GM12878 (cell line): ENCODE measurements at regions not wholly inside any gene's neighbourhood (a gene's known extent, or its start where the extent isn't known, plus 50 kb on each side); places are given as distances from the start of the nearest gene placed in this dataset.

Source experiments
- ATAC-seq: fragments of 200-7000 bp; cut with Tn5 transposase; 3 replicates; pipeline ENCODE4 v1.9.1; 2020; ENCODE audit warnings: mild to moderate bottlenecking, moderate library complexity
- BruUV-seq: library from RNA; stranded (reverse); fragments of 400-500 nt; replicated peaks from 2 replicates; lab custom pipeline; 2021; lab: Mats Ljungman, UMichigan
- CTCF ChIA-PET: fragments of 300-600 bp; sonication (Branson Sonifier 250); formaldehyde crosslinking; extraction: SDS; loops from one replicate; lab custom pipeline; 2021; ENCODE audit warnings: inconsistent platforms; lab: Yijun Ruan, JAX
- POLR2A ChIA-PET: fragments of 350-600 bp; formaldehyde crosslinking; extraction: SDS; loops from one replicate; lab custom pipeline; 2021; ENCODE audit warnings: inconsistent platforms; lab: Charles Lee
- RAD21 ChIA-PET: fragments of 300-600 bp; sonication (Branson Sonifier 250); formaldehyde crosslinking; loops from one replicate; lab custom pipeline; 2023; ENCODE audit warnings: antibody characterized with exemption; ENCODE audit not compliant: unreplicated experiment; lab: Charles Lee
- SMC1A ChIA-PET: fragments of 300-600 bp; sonication (Branson Sonifier 250); formaldehyde crosslinking; loops from one replicate; lab custom pipeline; 2023; ENCODE audit not compliant: unreplicated experiment, uncharacterized antibody; lab: Charles Lee
- DNase-seq: peaks from one replicate; pipeline ENCODE4 v3.0.0-alpha.2; 2011; ENCODE audit warnings: low read depth, low spot score
- FAIRE-seq: peaks from 3 replicates; lab custom pipeline; 2011; peaks lifted over from hg19 to GRCh38; lab: Jason Lieb, UNC
- H2AFZ ChIP-seq: 2 replicates; pipeline ENCODE4 v1.6.0; 2011; ENCODE audit warnings: low read depth, low read length, control low read depth; ENCODE audit not compliant: control insufficient read depth
- H3K27ac ChIP-seq: 2 replicates; pipeline ENCODE4 v1.5.1; 2011; ENCODE audit warnings: control low read depth; ENCODE audit not compliant: control insufficient read depth, insufficient read depth
- H3K27me3 ChIP-seq, 2 experiments: replicated peaks in 1 of 2; 2 replicates each; pipeline versions ENCODE4 v1.6.0 to v1.6.1; 2011; ENCODE audit warnings: low read length in 1 of 2; ENCODE audit not compliant: control insufficient read depth in 2 of 2, insufficient read depth in 2 of 2
- H3K36me3 ChIP-seq, 2 experiments: 2 replicates each; pipeline ENCODE4 v1.5.1; 2011; ENCODE audit warnings: low read length in 1 of 2; ENCODE audit not compliant: control insufficient read depth in 2 of 2, insufficient read depth in 2 of 2
- H3K4me1 ChIP-seq: 2 replicates; pipeline ENCODE4 v1.6.1; 2011; ENCODE audit warnings: mild to moderate bottlenecking, low read length, moderate library complexity, mixed read lengths; ENCODE audit not compliant: control insufficient read depth, insufficient read depth
- H3K4me2 ChIP-seq: 2 replicates; pipeline ENCODE4 v1.6.0; 2011; ENCODE audit warnings: control low read depth; ENCODE audit not compliant: control insufficient read depth, insufficient read depth
- H3K4me3 ChIP-seq: fragments of 200-600 bp; sonication (generic); 2 replicates; pipeline ENCODE4 v1.5.1; 2016
- H3K79me2 ChIP-seq: 2 replicates; pipeline ENCODE4 v1.6.0; 2011; ENCODE audit warnings: low read length; ENCODE audit not compliant: control insufficient read depth, insufficient read depth
- H3K9ac ChIP-seq: 2 replicates; pipeline ENCODE4 v1.8.0; 2011; ENCODE audit warnings: low read length, control low read depth, mixed read lengths; ENCODE audit not compliant: control insufficient read depth, insufficient read depth
- H3K9me3 ChIP-seq: replicated peaks from 3 replicates; pipeline ENCODE4 v1.5.1; 2011; ENCODE audit warnings: mild to moderate bottlenecking, low read length; ENCODE audit not compliant: control insufficient read depth, insufficient read depth
- H4K20me1 ChIP-seq: 2 replicates; pipeline ENCODE4 v1.6.0; 2011; ENCODE audit not compliant: control insufficient read depth, insufficient read depth
- CEBPB ChIP-seq, 2 experiments: fragments of 150-350 bp in 1 of 2; IDR thresholded peaks; 2 replicates each; pipeline ENCODE4 v1.6.1; 2012 to 2014; ENCODE audit warnings: low read depth in 2 of 2, low read length in 2 of 2, borderline replicate concordance in 1 of 2, inconsistent platforms in 1 of 2
- EP300 ChIP-seq, 2 experiments: fragments of 150-350 bp in 1 of 2; IDR thresholded peaks; 2 replicates each; pipeline ENCODE4 v1.6.1; 2011 to 2012; ENCODE audit warnings: low read depth in 2 of 2, low read length in 2 of 2, borderline replicate concordance in 1 of 2, improper control_type of control experiment in 1 of 2, inconsistent platforms in 1 of 2; ENCODE audit not compliant: control insufficient read depth in 1 of 2
- GABPA ChIP-seq: IDR thresholded peaks from 2 replicates; pipeline ENCODE4 v1.6.1; 2014; ENCODE audit warnings: antibody characterized with exemption, low read depth, mild to moderate bottlenecking, inconsistent platforms
- HCFC1 ChIP-seq: fragments of 150-350 bp; IDR thresholded peaks from 2 replicates; pipeline ENCODE4 v1.6.1; 2014; ENCODE audit warnings: low read length
- IKZF2 ChIP-seq, 2 experiments: fragments of 450-650 bp; IDR thresholded peaks; 2 replicates each; pipeline ENCODE4 v1.6.1; 2017; ENCODE audit warnings: mild to moderate bottlenecking in 2 of 2, moderate library complexity in 2 of 2
- LARP7 ChIP-seq: fragments of 450-650 bp; IDR thresholded peaks from 2 replicates; pipeline ENCODE4 v1.6.1; 2017; ENCODE audit warnings: mild to moderate bottlenecking
- MYC ChIP-seq: IDR thresholded peaks from 2 replicates; pipeline ENCODE4 v1.6.1; 2011; ENCODE audit warnings: mild to moderate bottlenecking, low read length, moderate library complexity, inconsistent platforms; ENCODE audit not compliant: insufficient read depth, insufficient replicate concordance, insufficient read length, severe bottlenecking
- PAX8 ChIP-seq: fragments of 450-650 bp; IDR thresholded peaks from 2 replicates; pipeline ENCODE4 v1.6.1; 2017; ENCODE audit warnings: mild to moderate bottlenecking, moderate library complexity
- REST ChIP-seq: IDR thresholded peaks from 2 replicates; pipeline ENCODE4 v1.6.1; 2012; ENCODE audit warnings: mild to moderate bottlenecking, low read depth, low read length
- RFX5 ChIP-seq: IDR thresholded peaks from 2 replicates; pipeline ENCODE4 v1.6.1; 2011; ENCODE audit warnings: low read depth, low read length, improper control_type of control experiment
- SIN3A ChIP-seq: IDR thresholded peaks from 2 replicates; pipeline ENCODE4 v1.6.1; 2012; ENCODE audit warnings: low read depth, low read length, improper control_type of control experiment
- SMAD1 ChIP-seq: fragments of 450-650 bp; IDR thresholded peaks from 2 replicates; pipeline ENCODE4 v1.6.1; 2018; ENCODE audit warnings: mild to moderate bottlenecking, low read depth; ENCODE audit not compliant: partially characterized antibody
- SMC3 ChIP-seq: IDR thresholded peaks from 2 replicates; pipeline ENCODE4 v1.6.1; 2011; ENCODE audit warnings: low read length, improper control_type of control experiment, borderline replicate concordance
- SPI1 ChIP-seq: IDR thresholded peaks from 2 replicates; pipeline ENCODE4 v1.6.1; 2011; ENCODE audit warnings: low read depth, mild to moderate bottlenecking, low read length, moderate library complexity, borderline replicate concordance; ENCODE audit not compliant: insufficient read depth
- SUPT20H ChIP-seq: IDR thresholded peaks from 2 replicates; pipeline ENCODE4 v1.6.1; 2011; ENCODE audit warnings: low read depth, mild to moderate bottlenecking, low read length, moderate library complexity, borderline replicate concordance; ENCODE audit not compliant: control insufficient read depth
- WRNIP1 ChIP-seq: IDR thresholded peaks from 2 replicates; pipeline ENCODE4 v1.6.1; 2011; ENCODE audit warnings: low read depth, low read length, improper control_type of control experiment, borderline replicate concordance
- YY1 ChIP-seq: IDR thresholded peaks from 2 replicates; pipeline ENCODE4 v1.6.1; 2011; ENCODE audit warnings: low read depth, mild to moderate bottlenecking, low read length
- WGBS: methylation state at CpG from one replicate; pipeline ENCODE4 v1.1.6; 2016; ENCODE audit warnings: low lambda C conversion rate; ENCODE audit not compliant: insufficient replicate concordance, insufficient coverage; ENCODE audit errors: missing lambda C conversion rate; 5-methylcytosine and 5-hydroxymethylcytosine counted together
- in situ Hi-C: fragments of 300-500 bp; cut with MboI; formaldehyde crosslinking; loops from 9 replicates; pipeline ENCODE4 v1.14.3; 2018; ENCODE audit warnings: mixed read lengths
- intact Hi-C: fragments of 100-400 bp; cut with micrococcal nuclease; formaldehyde crosslinking; loops from one replicate; pipeline ENCODE4 v1.14.2; 2022; ENCODE audit not compliant: unreplicated experiment

- POLR2A ChIA-PET = no interaction called here
Measured at GRCh38 chr9:99544526-99544925, 277.2 kb upstream of the NR4A3 start.

GRCh38 chr9:99549441-99549840, 272.2 kb upstream of the NR4A3 start:
- Histone ChIP-seq H3K9me3 (no peaks in the 10 kb centered on the region; the same call in 2 of the 3 replicates), H3K27me3 (no peaks in the 10 kb centered on the region), H3K4me1 (no peaks in the 10 kb centered on the region), H4K20me1 (no peaks in the 10 kb centered on the region), H3K4me3 (no peak overlapping the region), H3K27ac (no peak overlapping the region), H2AFZ (no peak overlapping the region), H3K79me2 (no peaks in the 10 kb centered on the region), H3K36me3 (no peaks in the 10 kb centered on the region), H3K4me2 (no peak overlapping the region), H3K9ac (no peak overlapping the region)
- RAD21 ChIA-PET = no interaction called here
- POLR2A ChIA-PET = no interaction called here
- DNase-seq (no peak), ATAC-seq (no peak), FAIRE-seq (no peak)
- TF ChIP-seq RFX5 (no peak), REST (0 out of 2 replicates have a peak, but pooled peaks have one; percentile 45)
- SMC1A ChIA-PET = no interaction called here
- in situ Hi-C loops = no loop called here
- no TSS peak for BruUV-seq
- intact Hi-C loops = no loop called here
- CTCF ChIA-PET = interaction anchor here (1.2 kb wide), 1 partner anchor 14 kb away, joined by 3 read pairs; no protein-coding TSS in a partner anchor

More at GRCh38 chr9:99544526-99544925, 277.2 kb upstream of the NR4A3 start:
- Histone ChIP-seq H2AFZ (no peak overlapping the region), H3K27me3 (no peaks in the 10 kb centered on the region), H3K4me1 (no peaks in the 10 kb centered on the region), H3K79me2 (no peaks in the 10 kb centered on the region), H4K20me1 (no peaks in the 10 kb centered on the region), H3K9me3 (no peaks in the 10 kb centered on the region), H3K27ac (no peak overlapping the region), H3K4me3 (no peak overlapping the region), H3K4me2 (no peak overlapping the region), H3K36me3 (no peaks in the 10 kb centered on the region), H3K9ac (no peak overlapping the region)
- DNase-seq (no peak), FAIRE-seq (no peak), ATAC-seq (no peak)
- WGBS = 25% methylated on average over 2 of the region's 2 CpGs
- no peak for TF ChIP-seq SMC3
- TF ChIP-seq SIN3A = no peak
- TF ChIP-seq GABPA = no peak
- no peak for TF ChIP-seq CEBPB (IDR thresholded peaks at IDR 0.05; ENCODE audit: borderline replicate concordance in 1 of 2, low read depth in 2 of 2, low read length in 2 of 2)
- no peak for TF ChIP-seq SMAD1
- TF ChIP-seq EP300 (IDR thresholded peaks at IDR 0.05; ENCODE audit: borderline replicate concordance in 1 of 2, control insufficient read depth in 1 of 2, low read depth in 2 of 2, low read length in 2 of 2) = no peak
- no peak for TF ChIP-seq LARP7
- TF ChIP-seq MYC = no peak
- no peak for TF ChIP-seq WRNIP1
- no peak for TF ChIP-seq HCFC1
- no peak for TF ChIP-seq SPI1
- no peak for TF ChIP-seq SUPT20H
- no peak for TF ChIP-seq IKZF2 (IDR thresholded peaks at IDR 0.05)
- no peak for TF ChIP-seq YY1
- TF ChIP-seq PAX8 = no peak
- SMC1A ChIA-PET = interaction anchor here (1.3 to 3.0 kb wide), 3 partner anchors 10 to 35 kb away, joined by 4 to 18 read pairs (median 4); no protein-coding TSS in a partner anchor
- in situ Hi-C loops (no loop called here), intact Hi-C loops (no loop called here)
- CTCF ChIA-PET = interaction anchor here (0.6 to 0.8 kb wide), 3 partner anchors 9 to 16 kb away, joined by 3 read pairs; no protein-coding TSS in a partner anchor
- BruUV-seq = no TSS peak
- RAD21 ChIA-PET = interaction anchor here (0.7 kb wide), 1 partner anchor 16 kb away, joined by 3 read pairs; no protein-coding TSS in a partner anchor
